Spleen (tissue), 11 donors: ENCODE measurements at regions not wholly inside any gene's neighbourhood (a gene's known extent, or its start where the extent isn't known, plus 50 kb on each side); places are given as distances from the start of the nearest gene placed in this dataset.

Experiments
- DNase-seq: peaks from one replicate; pipeline ENCODE4 v3.0.0-alpha.2; 2020
- H3K27ac ChIP-seq, 8 donors: fragments of 200-600 bp; sonication (generic) in 7 of 8; 1 replicate in 4 of 8; 2 replicates in 4 of 8; pipeline versions ENCODE4 v1.5.0 to v1.8.0; 2016 to 2021; ENCODE audit warnings: inconsistent platforms in 4 of 8, mild to moderate bottlenecking in 4 of 8, moderate library complexity in 1 of 8
- H3K27me3 ChIP-seq, 7 donors: fragments of 200-600 bp; sonication (generic) in 6 of 7; replicated peaks in 1 of 7; 1 replicate in 4 of 7; 2 replicates in 3 of 7; pipeline versions ENCODE4 v1.5.0 to v1.8.0; 2016 to 2021; ENCODE audit warnings: inconsistent platforms in 3 of 7, mild to moderate bottlenecking in 1 of 7
- H3K36me3 ChIP-seq, 6 donors: fragments of 200-600 bp; sonication (generic) in 5 of 6; 1 replicate in 4 of 6; 2 replicates in 2 of 6; pipeline versions ENCODE4 v1.5.0 to v1.8.0; 2016 to 2021; ENCODE audit warnings: inconsistent platforms in 2 of 6
- H3K4me1 ChIP-seq, 6 donors: fragments of 200-600 bp; sonication (generic) in 5 of 6; 1 replicate in 3 of 6; 2 replicates in 3 of 6; pipeline versions ENCODE4 v1.5.0 to v1.8.0; 2016 to 2021; ENCODE audit warnings: inconsistent platforms in 3 of 6
- H3K4me3 ChIP-seq, 8 donors: fragments of 200-600 bp; sonication (generic) in 7 of 8; 1 replicate in 4 of 8; 2 replicates in 4 of 8; pipeline versions ENCODE4 v1.5.0 to v1.8.0; 2016 to 2021; ENCODE audit warnings: inconsistent platforms in 4 of 8, mild to moderate bottlenecking in 4 of 8, moderate library complexity in 2 of 8
- H3K9me3 ChIP-seq, 8 donors: fragments of 200-600 bp; sonication (generic) in 7 of 8; 1 replicate in 4 of 8; 2 replicates in 4 of 8; pipeline versions ENCODE4 v1.5.0 to v1.8.0; 2016 to 2021; ENCODE audit warnings: inconsistent platforms in 4 of 8
- CTCF ChIP-seq, 11 experiments: fragments of 200-600 bp in 7 of 11; fragments of 450-650 bp in 4 of 11; sonication (generic) in 4 of 11; IDR thresholded peaks in 8 of 11; conservative IDR thresholded peaks in 3 of 11; 1 replicate in 7 of 11; 2 replicates in 4 of 11; pipeline versions ENCODE4 v1.4.0 to v1.8.0; 2016 to 2021; ENCODE audit warnings: antibody characterized with exemption in 11 of 11, inconsistent platforms in 4 of 11, mild to moderate bottlenecking in 1 of 11
- POLR2A ChIP-seq, 3 donors: fragments of 450-650 bp; IDR thresholded peaks; one replicate each; pipeline ENCODE4 v1.5.1; 2017; ENCODE audit warnings: antibody characterized with exemption in 3 of 3, mild to moderate bottlenecking in 1 of 3
- POLR2AphosphoS5 ChIP-seq, 3 donors: sonication (generic); formaldehyde crosslinking; IDR thresholded peaks; one replicate each; pipeline ENCODE4 v1.5.1; 2017; ENCODE audit warnings: antibody characterized with exemption in 3 of 3
- WGBS, 5 donors: extraction: QIAGEN DNeasy Blood & Tissue Kit in 3 of 5; methylation state at CpG; one replicate each; pipeline versions ENCODE4 v1.1.5 to v1.1.7; 2013 to 2018; 5-methylcytosine and 5-hydroxymethylcytosine counted together
- intact Hi-C: fragments of 100-400 bp; cut with DNase I; formaldehyde crosslinking; loops from one replicate; pipeline ENCODE4 v1.15.0; 2023; ENCODE audit warnings: low total_unique reads
- donor health status: healthy with polysubstance abuse.
- donor health status: DM: no; HTN: no; CAD: no; lungs with moderate emphysema.
- donor health status: DM: no; HTN: no; CAD: no.
- donor health status: Bipolar disorder and iron deficiency.
- donor health status: healthy.
- donor health status: DM: no; HTN: no; CAD: no.
- donor health status: DM: yes; HTN: yes; CAD: no.

- intact Hi-C loops: no loop called here
- H3K4me3 ChIP-seq: no peak overlapping the region
- H3K9me3 ChIP-seq: peaks cover 0 to 6% (median 0%) of the 10 kb centered on the region in 8 donors
- no peak overlapping the region for H3K27ac ChIP-seq
- no peaks in the 10 kb centered on the region for H3K36me3 ChIP-seq
- no peak for TF ChIP-seq CTCF (IDR thresholded peaks at IDR 0.05 in 8 of 11, conservative IDR thresholded peaks at IDR 0.05 in 3 of 11)
- no peak for TF ChIP-seq POLR2AphosphoS5 (IDR thresholded peaks at IDR 0.05)
- TF ChIP-seq POLR2A (IDR thresholded peaks at IDR 0.05): no peak
- H3K4me1 ChIP-seq: no peaks in the 10 kb centered on the region
- H3K27me3 ChIP-seq: peaks cover 0 to 6% (median 0%) of the 10 kb centered on the region in 7 donors
- no peak for DNase-seq
Measured at GRCh38 chr5:3043600-3043999, 292.1 kb upstream of the IRX2 start.

- DNase-seq: no peak
- Histone ChIP-seq H3K36me3 (no peaks in the 10 kb centered on the region), H3K4me3 (no peak overlapping the region), H3K4me1 (no peaks in the 10 kb centered on the region), H3K9me3 (peaks cover 0 to 9% (median 0%) of the 10 kb centered on the region in 8 donors), H3K27ac (no peak overlapping the region), H3K27me3 (no peaks in the 10 kb centered on the region)
- TF ChIP-seq CTCF (IDR thresholded peaks at IDR 0.05 in 8 of 11, conservative IDR thresholded peaks at IDR 0.05 in 3 of 11) (no peak), POLR2AphosphoS5 (IDR thresholded peaks at IDR 0.05) (no peak)
- 60 to 73% (median 68%) methylated on average over 4 of the region's 4 CpGs for WGBS, 5 donors
- intact Hi-C loops: no loop called here
Measured at GRCh38 chr5:3041001-3041400, 289.5 kb upstream of the IRX2 start.

- no peak overlapping the region for H3K27ac ChIP-seq
- TF ChIP-seq POLR2AphosphoS5 (IDR thresholded peaks at IDR 0.05): no peak
- TF ChIP-seq CTCF (IDR thresholded peaks at IDR 0.05 in 8 of 11, conservative IDR thresholded peaks at IDR 0.05 in 3 of 11): no peak
- H3K4me1 ChIP-seq: no peaks in the 10 kb centered on the region
- DNase-seq: peak; percentile 41
- H3K36me3 ChIP-seq: no peaks in the 10 kb centered on the region
- intact Hi-C loops: no loop called here
- H3K9me3 ChIP-seq: peaks cover 0 to 7% (median 0%) of the 10 kb centered on the region in 8 donors
- no peaks in the 10 kb centered on the region for H3K27me3 ChIP-seq
- H3K4me3 ChIP-seq: no peak overlapping the region
- WGBS, 5 donors: 71 to 86% (median 84%) methylated on average over 7 to 14 of the region's 14 CpGs
Measured at GRCh38 chr5:3036041-3036788, 284.7 kb upstream of the IRX2 start.

- Histone ChIP-seq H3K27me3 (no peaks in the 10 kb centered on the region), H3K36me3 (no peaks in the 10 kb centered on the region), H3K9me3 (peaks cover 0 to 11% (median 0%) of the 10 kb centered on the region in 8 donors), H3K4me3 (no peak overlapping the region), H3K27ac (no peak overlapping the region), H3K4me1 (no peaks in the 10 kb centered on the region)
- WGBS, 5 donors: 83 to 91% (median 88%) methylated on average over 5 of the region's 5 CpGs
- intact Hi-C loops: no loop called here
- TF ChIP-seq POLR2AphosphoS5 (IDR thresholded peaks at IDR 0.05) (no peak), POLR2A (IDR thresholded peaks at IDR 0.05) (no peak), CTCF (IDR thresholded peaks at IDR 0.05 in 8 of 11, conservative IDR thresholded peaks at IDR 0.05 in 3 of 11) (no peak)
- DNase-seq: peak; percentile 55
Measured at GRCh38 chr5:3035452-3035851, 284.0 kb upstream of the IRX2 start.
